ENCODE measurements at regions not wholly inside any gene's neighbourhood (a gene's known extent, or its start where the extent isn't known, plus 50 kb on each side); places are given as distances from the start of the nearest gene placed in this dataset.
"Not testable (repeated sequence)": the region's sequence is repeated elsewhere in the genome, so short reads cannot be mapped to it uniquely, and the experiment has no call there.

- no peak for DNase-seq
Observed at GRCh38 chr16:5922686-5923085, 825.1 kb upstream of the EEF2KMT start.

- DNase-seq: no peak
Observed at GRCh38 chr16:5918567-5919130, 821.1 kb upstream of the EEF2KMT start.

DNA sequence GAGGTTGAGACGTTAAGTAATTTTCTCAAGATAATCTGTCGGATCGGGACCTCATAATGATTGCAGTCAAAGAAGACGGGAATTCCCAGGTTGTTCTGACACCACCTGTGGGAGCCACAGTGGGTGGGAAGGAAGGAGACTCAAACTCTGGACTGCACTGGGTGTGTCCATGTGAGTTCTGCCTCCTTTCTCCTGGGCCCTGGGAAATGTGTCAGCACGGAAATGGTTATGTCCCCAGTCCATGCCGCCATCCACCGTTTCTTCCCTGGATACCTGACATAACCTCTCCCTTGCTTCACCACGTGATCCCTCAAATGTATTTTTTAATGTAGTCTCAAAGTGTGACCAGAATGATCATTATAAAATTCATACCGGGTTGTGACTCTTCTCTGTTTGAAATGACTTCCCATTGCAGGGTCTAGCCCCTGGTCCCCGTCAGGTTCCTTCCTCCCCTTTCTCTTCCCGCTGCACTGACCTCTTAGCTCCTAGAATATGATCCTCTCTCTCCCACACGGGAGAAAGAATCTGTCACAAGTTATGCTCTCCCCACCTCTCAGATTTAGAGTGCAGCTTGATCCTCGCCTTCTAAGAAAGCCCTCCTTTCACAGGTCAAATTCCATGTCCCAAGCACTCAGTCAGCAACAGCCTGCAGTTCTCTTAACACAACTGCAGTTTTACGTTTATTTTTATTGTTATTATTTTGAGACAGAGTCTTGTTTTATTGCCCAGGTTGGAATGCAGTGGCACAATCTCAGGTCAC lies 820.0 kb upstream of the EEF2KMT start:
- no peak for DNase-seq

DNA sequence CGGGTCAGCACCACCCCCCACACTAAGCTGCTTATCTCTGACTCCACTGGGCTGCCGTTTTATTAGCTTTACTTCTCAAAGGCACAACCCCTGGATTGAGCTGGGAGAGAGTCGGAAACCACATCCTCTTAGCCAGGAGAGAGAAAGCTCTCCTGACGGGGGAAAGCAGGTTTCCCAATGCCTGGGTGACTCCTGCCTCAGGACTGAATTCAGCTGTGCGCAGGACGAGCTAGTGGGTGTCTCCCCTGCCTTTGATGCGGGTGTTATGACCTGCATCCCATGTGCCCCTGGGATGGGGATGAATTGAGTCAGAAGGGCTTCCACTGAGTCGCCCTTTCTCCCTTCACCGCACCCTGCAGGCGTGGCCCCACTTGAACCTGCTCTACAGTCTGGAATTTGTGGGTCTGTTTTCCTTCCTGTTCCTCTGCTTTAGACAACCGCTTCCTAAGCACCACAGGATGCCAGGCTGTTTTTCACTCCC lies 819.2 kb upstream of the EEF2KMT start:
- DNase-seq: no peak

GRCh38 chr16:5911241-5911640 lies 813.6 kb upstream of the EEF2KMT start:
- no peak for DNase-seq

GRCh38 chr16:5909556-5909955 lies 812.0 kb upstream of the EEF2KMT start:
- not testable (repeated sequence) for DNase-seq

GRCh38 chr16:5907544-5907943 lies 809.9 kb upstream of the EEF2KMT start:
- DNase-seq: no peak

- DNase-seq: no peak
Observed at GRCh38 chr16:5906351-5906750, 808.8 kb upstream of the EEF2KMT start.

DNA sequence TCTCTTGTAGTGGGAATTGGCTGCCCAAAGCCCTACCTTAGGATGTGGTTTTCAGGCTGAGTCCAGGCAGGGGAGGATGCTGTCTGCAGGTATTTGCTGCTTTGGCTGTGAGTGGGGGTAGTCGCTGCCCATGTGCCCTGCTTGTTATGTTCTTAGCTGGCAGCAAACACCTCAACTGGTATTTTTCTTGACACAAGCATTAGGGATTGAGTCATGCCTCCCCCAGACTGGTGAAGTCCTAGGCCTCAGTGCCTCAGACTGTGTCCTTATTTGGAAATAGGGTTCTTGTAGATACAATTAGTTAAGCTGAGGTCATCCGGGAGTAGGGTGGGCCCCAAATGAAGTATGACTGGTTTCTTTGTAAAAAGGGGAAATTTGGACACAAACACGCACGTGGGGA lies 808.3 kb upstream of the EEF2KMT start:
- no peak for DNase-seq

DNA sequence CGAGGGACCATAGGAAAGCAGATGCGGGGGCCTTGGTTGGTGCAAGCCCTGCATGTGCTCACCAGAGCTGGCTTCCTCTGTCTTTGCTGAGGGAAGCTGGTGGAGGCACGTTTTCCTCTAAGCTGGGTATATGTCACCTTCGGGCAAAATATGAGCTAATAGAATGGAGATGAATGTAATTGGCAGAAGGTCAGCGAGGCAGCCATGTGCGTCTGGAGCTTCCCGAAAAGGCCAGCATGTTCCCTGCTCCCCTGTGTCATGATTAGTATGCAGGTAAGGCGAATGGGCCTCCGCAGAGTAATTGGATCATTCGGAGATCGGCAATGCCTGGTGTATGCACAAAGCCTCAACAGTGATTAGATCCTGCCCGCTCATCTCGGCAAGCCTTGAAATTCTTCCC lies 806.2 kb upstream of the EEF2KMT start:
- DNase-seq: no peak

- no peak for DNase-seq
Observed at GRCh38 chr16:5903153-5903552, 805.6 kb upstream of the EEF2KMT start.

DNA sequence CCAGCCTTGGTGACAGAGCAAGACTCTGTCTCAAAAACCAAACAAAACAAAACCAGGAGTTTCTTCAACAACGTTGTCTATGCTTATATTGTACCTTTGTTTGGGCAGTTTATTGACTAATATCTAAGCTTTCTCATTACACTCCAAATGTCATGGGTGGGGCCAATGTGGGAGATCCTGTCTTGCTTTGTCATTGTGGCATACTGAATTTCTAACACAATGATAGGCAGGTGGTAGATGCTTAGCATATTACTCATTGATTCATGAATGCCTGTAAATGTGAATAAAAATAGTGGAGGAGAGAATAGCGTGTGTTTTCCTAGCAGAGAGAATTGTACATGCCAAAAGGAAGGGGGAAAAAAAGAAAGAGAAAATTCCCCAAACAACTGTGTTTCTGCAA lies 802.5 kb upstream of the EEF2KMT start:
- no peak for DNase-seq

GRCh38 chr16:5895976-5896375 lies 798.4 kb upstream of the EEF2KMT start:
- no peak for DNase-seq

GRCh38 chr16:5895137-5895536 lies 797.5 kb upstream of the EEF2KMT start:
- no peak for DNase-seq

DNA sequence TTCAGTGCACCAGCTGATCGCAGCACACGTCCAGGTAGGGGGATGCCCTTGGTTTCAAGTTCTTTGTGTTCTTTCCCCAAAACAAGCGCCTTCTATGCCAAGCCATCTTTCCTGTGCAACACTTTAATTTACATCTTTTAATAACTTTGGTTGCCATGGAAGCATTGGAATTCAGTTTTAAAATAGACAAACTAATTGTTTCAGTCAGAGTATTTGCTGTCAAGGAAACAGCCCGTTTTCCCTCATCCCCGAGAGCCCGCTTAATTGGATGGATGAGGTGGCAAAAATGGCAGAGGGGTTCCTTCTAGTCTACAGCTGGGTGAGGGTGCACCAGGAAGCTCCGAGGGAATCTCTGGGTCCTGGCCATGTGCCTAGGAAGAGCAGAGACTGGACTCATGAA lies 793.7 kb upstream of the EEF2KMT start:
- no peak for DNase-seq

DNA sequence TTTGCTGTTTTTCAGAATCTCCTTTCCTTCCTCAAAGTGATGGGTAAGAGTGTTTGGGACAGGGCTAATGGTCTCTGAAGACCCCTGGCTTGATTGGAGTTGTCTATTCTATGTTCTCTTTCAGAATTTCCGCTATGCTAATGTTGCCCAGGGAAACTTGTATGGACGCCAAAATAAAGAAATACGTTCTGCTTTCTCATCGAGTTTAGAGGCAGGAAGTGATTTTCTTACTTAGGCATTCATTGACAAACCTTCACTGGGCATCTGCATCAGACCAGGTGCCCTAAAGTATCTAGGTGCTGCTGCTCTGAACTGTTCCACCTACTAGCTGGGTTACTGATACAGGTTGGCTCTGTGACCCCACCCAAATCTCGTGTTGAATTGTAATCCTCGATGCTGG lies 787.9 kb upstream of the EEF2KMT start:
- no peak for DNase-seq

GRCh38 chr16:5884996-5885395 lies 787.4 kb upstream of the EEF2KMT start:
- no peak for DNase-seq

DNA sequence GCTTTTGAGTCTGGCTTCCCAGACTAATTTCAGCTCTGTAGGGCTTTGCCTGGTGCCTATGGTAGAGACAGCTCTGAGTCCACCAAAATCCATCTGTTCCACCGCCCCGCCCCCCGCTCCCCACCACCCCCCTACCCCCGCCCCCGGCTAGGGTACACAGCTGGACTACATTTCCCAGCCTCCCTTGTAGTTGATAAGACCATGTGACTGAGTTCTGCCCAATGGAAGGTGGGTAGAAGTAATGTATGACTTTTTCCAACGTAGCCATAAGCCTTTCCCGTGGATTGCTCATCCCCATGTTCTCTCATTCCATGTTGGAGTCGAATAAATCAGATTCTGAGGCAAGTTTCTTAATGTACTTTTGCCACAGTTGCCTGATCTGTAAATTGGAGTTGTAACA lies 786.7 kb upstream of the EEF2KMT start:
- DNase-seq: no peak

GRCh38 chr16:5882087-5882640 lies 784.6 kb upstream of the EEF2KMT start:
- no peak for DNase-seq

GRCh38 chr16:5875416-5875815 lies 777.8 kb upstream of the EEF2KMT start:
- DNase-seq: no peak

GRCh38 chr16:5874899-5875298 lies 777.3 kb upstream of the EEF2KMT start:
- DNase-seq: no peak

GRCh38 chr16:5873221-5873620 lies 775.6 kb upstream of the EEF2KMT start:
- no peak for DNase-seq

DNA sequence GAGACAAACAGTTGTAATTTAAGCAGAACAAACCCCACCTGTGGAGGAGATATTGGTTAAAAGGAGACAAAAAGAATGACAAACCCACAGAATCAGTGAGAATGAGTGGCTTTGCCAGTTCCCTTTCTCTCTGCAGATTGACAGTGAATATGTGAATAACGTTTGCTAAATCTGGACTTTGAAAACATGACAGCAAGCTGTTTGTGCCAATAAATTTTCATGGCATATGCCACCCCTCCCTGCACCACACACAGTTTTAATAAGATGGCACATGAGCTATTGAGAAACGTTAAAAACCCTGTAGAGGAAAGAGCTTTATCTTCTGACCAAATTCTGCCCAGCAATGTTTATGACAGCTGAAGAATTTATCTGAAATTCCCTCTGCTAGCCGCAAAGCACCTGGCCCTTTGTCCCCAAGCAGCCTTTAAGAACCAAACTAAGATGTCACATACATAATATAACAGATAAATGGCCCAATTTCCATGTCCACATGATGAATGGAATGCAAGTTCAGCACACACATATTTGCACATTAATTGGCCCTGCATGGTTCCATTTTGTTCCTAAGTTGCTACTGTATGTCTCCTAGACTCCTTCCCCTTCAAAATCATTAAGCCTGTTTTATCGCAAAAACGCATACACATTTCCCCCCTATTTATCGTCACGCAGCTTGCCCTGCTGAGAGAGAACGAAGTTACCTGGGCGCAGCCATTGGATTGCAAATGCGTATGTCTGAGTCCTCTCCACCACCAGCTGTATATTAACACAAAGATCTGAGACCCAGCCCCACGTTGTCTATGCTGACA lies 773.5 kb upstream of the EEF2KMT start:
- no peak for DNase-seq

- DNase-seq: no peak
Observed at GRCh38 chr16:5867250-5867649, 769.7 kb upstream of the EEF2KMT start.

Measured in bone marrow (tissue), 2 donors.